Psoas muscle (tissue), 7 donors: ENCODE measurements at regions not wholly inside any gene's neighbourhood (a gene's known extent, or its start where the extent isn't known, plus 50 kb on each side); places are given as distances from the start of the nearest gene placed in this dataset.

Experiments
- ATAC-seq, 4 donors: fragments of 200-7000 bp; cut with Tn5 transposase; one replicate each; pipeline ENCODE4 v1.9.1; 2020; ENCODE audit warnings: moderate library complexity in 3 of 4, mild to moderate bottlenecking in 2 of 4
- DNase-seq, 2 donors: peaks; one replicate each; pipeline ENCODE4 v3.0.0-alpha.2; 2020
- H3K27ac ChIP-seq: fragments of 200-600 bp; one replicate; pipeline ENCODE4 v1.8.0; 2022
- H3K27me3 ChIP-seq, 3 donors: fragments of 200-600 bp in 1 of 3; one replicate each; pipeline versions ENCODE4 v1.6.1 to v1.8.0; 2013 to 2022; ENCODE audit warnings: low read length in 2 of 3, mild to moderate bottlenecking in 2 of 3, moderate library complexity in 1 of 3; ENCODE audit not compliant: insufficient read depth in 3 of 3
- H3K36me3 ChIP-seq, 2 donors: fragments of 200-600 bp in 1 of 2; one replicate each; pipeline versions ENCODE4 v1.6.1 to v1.8.0; 2013 to 2022; ENCODE audit warnings: low read depth in 1 of 2, mild to moderate bottlenecking in 1 of 2, moderate library complexity in 1 of 2; ENCODE audit not compliant: insufficient read depth in 1 of 2
- H3K4me1 ChIP-seq: fragments of 200-600 bp; one replicate; pipeline ENCODE4 v1.8.0; 2022
- H3K4me3 ChIP-seq: fragments of 200-600 bp; one replicate; pipeline ENCODE4 v1.8.0; 2022; ENCODE audit warnings: mild to moderate bottlenecking
- H3K9me3 ChIP-seq: fragments of 200-600 bp; one replicate; pipeline ENCODE4 v1.8.0; 2022
- CTCF ChIP-seq: fragments of 200-600 bp; IDR thresholded peaks from one replicate; pipeline ENCODE4 v1.8.0; 2022; ENCODE audit warnings: antibody characterized with exemption
- WGBS, 3 donors: extraction: QIAGEN DNeasy Blood & Tissue Kit; methylation state at CpG; one replicate each; pipeline versions ENCODE4 v1.1.6 to v1.1.7; 2013; 5-methylcytosine and 5-hydroxymethylcytosine counted together
- intact Hi-C, 2 donors: fragments of 100-400 bp; cut with DNase I; formaldehyde crosslinking; loops; one replicate each; pipeline versions ENCODE4 v1.11.0 to v1.14.2; 2022
- donor health status: healthy with polysubstance abuse.
- donor health status: DM: no; HTN: no; CAD: no; lungs with moderate emphysema.
- donor health status: Bipolar disorder and iron deficiency.
- donor health status: healthy.
- donor health status: DM: yes; HTN: yes; CAD: no.
- donor health status: DM: no; HTN: no; CAD: no.
- donor health status: DM: yes; HTN: yes; CAD: no.

GRCh38 chr7:152905949-152906348 lies 146.4 kb downstream of the ACTR3B start:
- 57 to 67% (median 57%) methylated on average over 2 of the region's 2 CpGs for WGBS, 3 donors
- no peak for DNase-seq
- TF ChIP-seq CTCF, result no peak
- Histone ChIP-seq H3K4me3 (no peak overlapping the region), H3K27me3 (no peaks in the 10 kb centered on the region), H3K9me3 (no peaks in the 10 kb centered on the region), H3K4me1 (no peaks in the 10 kb centered on the region), H3K36me3 (no peaks in the 10 kb centered on the region), H3K27ac (no peak overlapping the region)
- intact Hi-C loops, result no loop called here
- ATAC-seq, result no peak

GRCh38 chr7:152907042-152907761 lies 147.7 kb downstream of the ACTR3B start:
- no peak for DNase-seq
- Histone ChIP-seq H3K4me3 (no peak overlapping the region), H3K27me3 (no peaks in the 10 kb centered on the region), H3K27ac (no peak overlapping the region), H3K4me1 (no peaks in the 10 kb centered on the region), H3K36me3 (no peaks in the 10 kb centered on the region), H3K9me3 (no peaks in the 10 kb centered on the region)
- WGBS, 3 donors, result 91 to 95% (median 95%) methylated on average over 11 of the region's 11 CpGs
- no peak for ATAC-seq
- TF ChIP-seq CTCF, result no peak
- intact Hi-C loops, result no loop called here

- intact Hi-C loops, result no loop called here
- 61 to 70% (median 69%) methylated on average over 6 of the region's 6 CpGs for WGBS, 3 donors
- H3K36me3 ChIP-seq, result no peaks in the 10 kb centered on the region
- DNase-seq, result no peak
- no peaks in the 10 kb centered on the region for H3K27me3 ChIP-seq
- H3K4me3 ChIP-seq, result no peak overlapping the region
- no peak for ATAC-seq
- H3K27ac ChIP-seq, result no peak overlapping the region
- no peaks in the 10 kb centered on the region for H3K9me3 ChIP-seq
- no peak for TF ChIP-seq CTCF
- H3K4me1 ChIP-seq, result no peaks in the 10 kb centered on the region
Observed at GRCh38 chr7:152909280-152909679, 149.7 kb downstream of the ACTR3B start.

- no peak for DNase-seq
- peak in 3 of 4 donors; percentile 56 to 84 (median 73) for ATAC-seq
- Histone ChIP-seq H3K27ac (no peak overlapping the region), H3K4me1 (no peaks in the 10 kb centered on the region), H3K27me3 (no peaks in the 10 kb centered on the region), H3K36me3 (no peaks in the 10 kb centered on the region), H3K4me3 (no peak overlapping the region), H3K9me3 (no peaks in the 10 kb centered on the region)
- intact Hi-C loops, result no loop called here
- 47 to 53% (median 52%) methylated on average over 12 of the region's 12 CpGs for WGBS, 3 donors
- no peak for TF ChIP-seq CTCF
Observed at GRCh38 chr7:152909683-152910544, 150.4 kb downstream of the ACTR3B start.
